ENCODE measurements at regions not wholly inside any gene's neighbourhood (a gene's known extent, or its start where the extent isn't known, plus 50 kb on each side); places are given as distances from the start of the nearest gene placed in this dataset.
"Not testable (repeated sequence)": the region's sequence is repeated elsewhere in the genome, so short reads cannot be mapped to it uniquely, and the experiment has no call there.

DNA sequence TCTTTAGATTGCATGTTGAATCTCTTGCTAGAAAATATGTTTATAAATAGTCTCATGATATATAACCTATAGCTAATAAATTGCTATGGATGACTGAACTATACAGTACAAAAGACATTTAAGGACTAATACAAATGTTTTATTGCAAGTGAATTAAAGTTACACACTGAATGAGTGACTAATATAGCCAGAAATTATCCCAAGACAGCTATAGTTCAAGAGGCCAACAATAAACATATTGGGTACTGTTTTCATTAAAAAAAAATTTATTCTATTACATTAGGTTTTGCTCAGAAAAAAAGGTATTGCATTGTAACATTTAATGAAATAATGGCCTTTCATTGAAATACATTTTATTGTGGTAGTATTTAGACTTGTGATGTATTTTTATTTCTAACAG lies 819.1 kb downstream of the TRIML1 start:
- H3K4me1 ChIP-seq (ENCODE audit: control insufficient read depth in 2 of 2, insufficient read depth in 2 of 2, low read length in 2 of 2): no peaks in the 10 kb centered on the region
- no peak overlapping the region for H3K27ac ChIP-seq (ENCODE audit: low read depth in 2 of 2, low read length in 2 of 2)
- no peaks in the 10 kb centered on the region for H3K36me3 ChIP-seq (ENCODE audit: control insufficient read depth in 2 of 2, insufficient read depth in 2 of 2, low read length in 2 of 2)
- H3K9me3 ChIP-seq (ENCODE audit: control insufficient read depth in 2 of 2, low read length in 2 of 2): no peaks in the 10 kb centered on the region
- H3K27me3 ChIP-seq (ENCODE audit: control insufficient read depth in 2 of 2, insufficient read depth in 2 of 2, low read length in 2 of 2): no peaks in the 10 kb centered on the region
- H3K9ac ChIP-seq (ENCODE audit: low read depth in 1 of 2, low read length in 2 of 2): no peak overlapping the region
- no peak overlapping the region for H3K4me3 ChIP-seq (ENCODE audit: low read length in 2 of 2)

GRCh38 chr4:188959424-188959823 lies 820.2 kb downstream of the TRIML1 start:
- no peak overlapping the region for H3K4me3 ChIP-seq (ENCODE audit: low read length in 2 of 2)
- H3K27me3 ChIP-seq (ENCODE audit: control insufficient read depth in 2 of 2, insufficient read depth in 2 of 2, low read length in 2 of 2): no peaks in the 10 kb centered on the region
- H3K4me1 ChIP-seq (ENCODE audit: control insufficient read depth in 2 of 2, insufficient read depth in 2 of 2, low read length in 2 of 2): no peaks in the 10 kb centered on the region
- no peak overlapping the region for H3K9ac ChIP-seq (ENCODE audit: low read depth in 1 of 2, low read length in 2 of 2)
- H3K27ac ChIP-seq (ENCODE audit: low read depth in 2 of 2, low read length in 2 of 2): no peak overlapping the region
- no peaks in the 10 kb centered on the region for H3K9me3 ChIP-seq (ENCODE audit: control insufficient read depth in 2 of 2, low read length in 2 of 2)
- no peaks in the 10 kb centered on the region for H3K36me3 ChIP-seq (ENCODE audit: control insufficient read depth in 2 of 2, insufficient read depth in 2 of 2, low read length in 2 of 2)

- no peak overlapping the region for H3K9ac ChIP-seq (ENCODE audit: low read depth in 1 of 2, low read length in 2 of 2)
- H3K27me3 ChIP-seq (ENCODE audit: control insufficient read depth in 2 of 2, insufficient read depth in 2 of 2, low read length in 2 of 2): no peaks in the 10 kb centered on the region
- H3K9me3 ChIP-seq (ENCODE audit: control insufficient read depth in 2 of 2, low read length in 2 of 2): no peaks in the 10 kb centered on the region
- no peaks in the 10 kb centered on the region for H3K4me1 ChIP-seq (ENCODE audit: control insufficient read depth in 2 of 2, insufficient read depth in 2 of 2, low read length in 2 of 2)
- H3K4me3 ChIP-seq (ENCODE audit: low read length in 2 of 2): no peak overlapping the region
- no peaks in the 10 kb centered on the region for H3K36me3 ChIP-seq (ENCODE audit: control insufficient read depth in 2 of 2, insufficient read depth in 2 of 2, low read length in 2 of 2)
- no peak overlapping the region for H3K27ac ChIP-seq (ENCODE audit: low read depth in 2 of 2, low read length in 2 of 2)
Measured at GRCh38 chr4:188960411-188961093, 821.3 kb downstream of the TRIML1 start.

DNA sequence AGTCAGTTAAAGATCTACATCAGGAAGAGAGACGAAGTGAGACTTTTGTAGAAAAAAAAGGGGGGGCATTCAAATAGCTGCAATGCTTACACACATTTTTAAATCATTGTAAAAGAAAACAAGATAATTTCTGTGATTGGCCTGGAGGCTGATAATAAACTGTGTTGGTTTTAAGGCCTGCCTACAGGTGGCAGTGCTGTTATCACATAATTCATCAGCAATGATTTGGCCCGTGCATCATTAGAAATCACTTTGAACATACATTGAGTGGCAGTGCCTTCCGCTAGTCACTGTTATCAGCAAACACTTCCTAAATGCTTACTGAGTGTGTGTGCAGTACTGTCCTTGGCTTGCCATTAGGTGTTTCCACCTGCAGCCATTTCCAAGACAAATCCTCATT lies 831.9 kb downstream of the TRIML1 start:
- Histone ChIP-seq H3K4me3 (ENCODE audit: low read length in 2 of 2) (no peak overlapping the region), H3K36me3 (ENCODE audit: control insufficient read depth in 2 of 2, insufficient read depth in 2 of 2, low read length in 2 of 2) (no peaks in the 10 kb centered on the region), H3K9ac (ENCODE audit: low read depth in 1 of 2, low read length in 2 of 2) (no peak overlapping the region), H3K27me3 (ENCODE audit: control insufficient read depth in 2 of 2, insufficient read depth in 2 of 2, low read length in 2 of 2) (no peaks in the 10 kb centered on the region), H3K4me1 (ENCODE audit: control insufficient read depth in 2 of 2, insufficient read depth in 2 of 2, low read length in 2 of 2) (no peaks in the 10 kb centered on the region), H3K9me3 (ENCODE audit: control insufficient read depth in 2 of 2, low read length in 2 of 2) (no peaks in the 10 kb centered on the region), H3K27ac (ENCODE audit: low read depth in 2 of 2, low read length in 2 of 2) (no peak overlapping the region)

GRCh38 chr4:188975271-188975670 lies 836.0 kb downstream of the TRIML1 start:
- Histone ChIP-seq H3K4me3 (ENCODE audit: low read length in 2 of 2) (no peak overlapping the region), H3K9me3 (ENCODE audit: control insufficient read depth in 2 of 2, low read length in 2 of 2) (no peaks in the 10 kb centered on the region), H3K36me3 (ENCODE audit: control insufficient read depth in 2 of 2, insufficient read depth in 2 of 2, low read length in 2 of 2) (no peaks in the 10 kb centered on the region), H3K27me3 (ENCODE audit: control insufficient read depth in 2 of 2, insufficient read depth in 2 of 2, low read length in 2 of 2) (no peaks in the 10 kb centered on the region), H3K27ac (ENCODE audit: low read depth in 2 of 2, low read length in 2 of 2) (no peak overlapping the region), H3K4me1 (ENCODE audit: control insufficient read depth in 2 of 2, insufficient read depth in 2 of 2, low read length in 2 of 2) (no peaks in the 10 kb centered on the region), H3K9ac (ENCODE audit: low read depth in 1 of 2, low read length in 2 of 2) (no peak overlapping the region)

- no peak overlapping the region for H3K4me3 ChIP-seq (ENCODE audit: low read length in 2 of 2)
- no peaks in the 10 kb centered on the region for H3K9me3 ChIP-seq (ENCODE audit: control insufficient read depth in 2 of 2, low read length in 2 of 2)
- no peak overlapping the region for H3K27ac ChIP-seq (ENCODE audit: low read depth in 2 of 2, low read length in 2 of 2)
- no peaks in the 10 kb centered on the region for H3K4me1 ChIP-seq (ENCODE audit: control insufficient read depth in 2 of 2, insufficient read depth in 2 of 2, low read length in 2 of 2)
- no peak overlapping the region for H3K9ac ChIP-seq (ENCODE audit: low read depth in 1 of 2, low read length in 2 of 2)
- H3K36me3 ChIP-seq (ENCODE audit: control insufficient read depth in 2 of 2, insufficient read depth in 2 of 2, low read length in 2 of 2): no peaks in the 10 kb centered on the region
- no peaks in the 10 kb centered on the region for H3K27me3 ChIP-seq (ENCODE audit: control insufficient read depth in 2 of 2, insufficient read depth in 2 of 2, low read length in 2 of 2)
Measured at GRCh38 chr4:188976644-188977115, 837.4 kb downstream of the TRIML1 start.

- not testable (repeated sequence) for H3K4me3 ChIP-seq (ENCODE audit: low read length in 2 of 2); H3K36me3 ChIP-seq (ENCODE audit: control insufficient read depth in 2 of 2, insufficient read depth in 2 of 2, low read length in 2 of 2); H3K9ac ChIP-seq (ENCODE audit: low read depth in 1 of 2, low read length in 2 of 2); H3K4me1 ChIP-seq (ENCODE audit: control insufficient read depth in 2 of 2, insufficient read depth in 2 of 2, low read length in 2 of 2); H3K9me3 ChIP-seq (ENCODE audit: control insufficient read depth in 2 of 2, low read length in 2 of 2); H3K27me3 ChIP-seq (ENCODE audit: control insufficient read depth in 2 of 2, insufficient read depth in 2 of 2, low read length in 2 of 2); H3K27ac ChIP-seq (ENCODE audit: low read depth in 2 of 2, low read length in 2 of 2)
Measured at GRCh38 chr4:188977232-188977631, 838.0 kb downstream of the TRIML1 start.

- H3K27ac ChIP-seq (ENCODE audit: low read depth in 2 of 2, low read length in 2 of 2): no peak overlapping the region
- no peaks in the 10 kb centered on the region for H3K27me3 ChIP-seq (ENCODE audit: control insufficient read depth in 2 of 2, insufficient read depth in 2 of 2, low read length in 2 of 2)
- H3K9ac ChIP-seq (ENCODE audit: low read depth in 1 of 2, low read length in 2 of 2): no peak overlapping the region
- H3K4me1 ChIP-seq (ENCODE audit: control insufficient read depth in 2 of 2, insufficient read depth in 2 of 2, low read length in 2 of 2): no peaks in the 10 kb centered on the region
- no peaks in the 10 kb centered on the region for H3K36me3 ChIP-seq (ENCODE audit: control insufficient read depth in 2 of 2, insufficient read depth in 2 of 2, low read length in 2 of 2)
- H3K4me3 ChIP-seq (ENCODE audit: low read length in 2 of 2): no peak overlapping the region
- peaks cover 0 to 2% of the 10 kb centered on the region in 2 donors for H3K9me3 ChIP-seq (ENCODE audit: control insufficient read depth in 2 of 2, low read length in 2 of 2)
Measured at GRCh38 chr4:188984518-188984917, 845.3 kb downstream of the TRIML1 start.

- Histone ChIP-seq H3K36me3 (ENCODE audit: control insufficient read depth in 2 of 2, insufficient read depth in 2 of 2, low read length in 2 of 2) (no peaks in the 10 kb centered on the region), H3K27me3 (ENCODE audit: control insufficient read depth in 2 of 2, insufficient read depth in 2 of 2, low read length in 2 of 2) (no peaks in the 10 kb centered on the region), H3K4me1 (ENCODE audit: control insufficient read depth in 2 of 2, insufficient read depth in 2 of 2, low read length in 2 of 2) (no peaks in the 10 kb centered on the region), H3K4me3 (ENCODE audit: low read length in 2 of 2) (no peak overlapping the region), H3K27ac (ENCODE audit: low read depth in 2 of 2, low read length in 2 of 2) (no peak overlapping the region), H3K9me3 (ENCODE audit: control insufficient read depth in 2 of 2, low read length in 2 of 2) (peaks cover 0 to 2% of the 10 kb centered on the region in 2 donors), H3K9ac (ENCODE audit: low read depth in 1 of 2, low read length in 2 of 2) (no peak overlapping the region)
Measured at GRCh38 chr4:188986271-188986689, 847.0 kb downstream of the TRIML1 start.

GRCh38 chr4:188987011-188987410 lies 847.8 kb downstream of the TRIML1 start:
- Histone ChIP-seq H3K36me3 (ENCODE audit: control insufficient read depth in 2 of 2, insufficient read depth in 2 of 2, low read length in 2 of 2) (no peaks in the 10 kb centered on the region), H3K4me1 (ENCODE audit: control insufficient read depth in 2 of 2, insufficient read depth in 2 of 2, low read length in 2 of 2) (no peaks in the 10 kb centered on the region), H3K27ac (ENCODE audit: low read depth in 2 of 2, low read length in 2 of 2) (no peak overlapping the region), H3K9me3 (ENCODE audit: control insufficient read depth in 2 of 2, low read length in 2 of 2) (peaks cover 0 to 2% of the 10 kb centered on the region in 2 donors), H3K27me3 (ENCODE audit: control insufficient read depth in 2 of 2, insufficient read depth in 2 of 2, low read length in 2 of 2) (no peaks in the 10 kb centered on the region), H3K9ac (ENCODE audit: low read depth in 1 of 2, low read length in 2 of 2) (no peak overlapping the region), H3K4me3 (ENCODE audit: low read length in 2 of 2) (no peak overlapping the region)

Data from mucosa of rectum (tissue), 2 donors.